Ectodermal cell (in vitro differentiated cells): ENCODE measurements at regions not wholly inside any gene's neighbourhood (a gene's known extent, or its start where the extent isn't known, plus 50 kb on each side); places are given as distances from the start of the nearest gene placed in this dataset.
"Not testable (repeated sequence)": the region's sequence is repeated elsewhere in the genome, so short reads cannot be mapped to it uniquely, and the experiment has no call there.

ENCODE experiments used
- H3K27ac ChIP-seq: 2 replicates; pipeline ENCODE4 v1.7.0; 2013; ENCODE audit warnings: mild to moderate bottlenecking, low read depth, low read length; ENCODE audit not compliant: insufficient read depth, poor library complexity, severe bottlenecking
- H3K27me3 ChIP-seq: 2 replicates; pipeline ENCODE4 v1.7.0; 2013; ENCODE audit warnings: mild to moderate bottlenecking, low read length; ENCODE audit not compliant: insufficient read depth, control insufficient read depth, poor library complexity, severe bottlenecking
- H3K36me3 ChIP-seq: one replicate; pipeline ENCODE4 v1.7.0; 2013; ENCODE audit warnings: low read length; ENCODE audit not compliant: control insufficient read depth, insufficient read depth
- H3K4me1 ChIP-seq: one replicate; pipeline ENCODE4 v1.7.0; 2013; ENCODE audit warnings: low read length; ENCODE audit not compliant: control insufficient read depth, insufficient read depth
- H3K4me3 ChIP-seq: 2 replicates; pipeline ENCODE4 v1.7.0; 2013; ENCODE audit warnings: low read depth, low read length, control low read depth; ENCODE audit not compliant: insufficient read depth
- H3K9me3 ChIP-seq: 2 replicates; pipeline ENCODE4 v1.7.0; 2013; ENCODE audit warnings: mild to moderate bottlenecking, low read length, moderate library complexity; ENCODE audit not compliant: control insufficient read depth
- WGBS, 2 experiments: methylation state at CpG; one replicate each; pipeline ENCODE4 v1.1.7; 2013; ENCODE audit warnings: missing lambda C conversion rate in 2 of 2; 5-methylcytosine and 5-hydroxymethylcytosine counted together

DNA sequence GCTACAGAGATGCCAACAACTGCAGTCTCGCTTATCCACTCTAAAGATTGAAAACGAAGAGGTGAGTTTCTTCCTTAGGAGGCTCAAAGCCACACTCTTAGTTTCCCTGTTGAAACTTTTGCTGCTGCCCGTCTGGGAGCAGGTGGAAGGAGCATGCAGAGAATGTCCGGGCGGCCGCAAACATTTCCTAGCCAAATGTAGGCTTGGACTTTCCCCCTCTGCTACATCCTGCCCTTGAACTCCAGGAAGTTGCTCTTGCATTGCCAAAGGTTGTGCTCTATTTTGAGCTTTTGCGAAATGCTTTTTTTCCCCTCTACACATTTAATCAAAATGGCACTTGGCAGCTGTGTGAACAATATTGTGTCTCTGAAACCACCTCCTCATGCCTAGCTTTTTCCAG is 95.3 kb upstream of the FAM72C start:
- H3K27ac ChIP-seq, H3K4me3 ChIP-seq, H3K4me1 ChIP-seq, H3K36me3 ChIP-seq, H3K27me3 ChIP-seq, H3K9me3 ChIP-seq: not testable (repeated sequence)
- WGBS, 2 experiments = no CpG with 5 or more reads among the region's 7 CpGs

DNA sequence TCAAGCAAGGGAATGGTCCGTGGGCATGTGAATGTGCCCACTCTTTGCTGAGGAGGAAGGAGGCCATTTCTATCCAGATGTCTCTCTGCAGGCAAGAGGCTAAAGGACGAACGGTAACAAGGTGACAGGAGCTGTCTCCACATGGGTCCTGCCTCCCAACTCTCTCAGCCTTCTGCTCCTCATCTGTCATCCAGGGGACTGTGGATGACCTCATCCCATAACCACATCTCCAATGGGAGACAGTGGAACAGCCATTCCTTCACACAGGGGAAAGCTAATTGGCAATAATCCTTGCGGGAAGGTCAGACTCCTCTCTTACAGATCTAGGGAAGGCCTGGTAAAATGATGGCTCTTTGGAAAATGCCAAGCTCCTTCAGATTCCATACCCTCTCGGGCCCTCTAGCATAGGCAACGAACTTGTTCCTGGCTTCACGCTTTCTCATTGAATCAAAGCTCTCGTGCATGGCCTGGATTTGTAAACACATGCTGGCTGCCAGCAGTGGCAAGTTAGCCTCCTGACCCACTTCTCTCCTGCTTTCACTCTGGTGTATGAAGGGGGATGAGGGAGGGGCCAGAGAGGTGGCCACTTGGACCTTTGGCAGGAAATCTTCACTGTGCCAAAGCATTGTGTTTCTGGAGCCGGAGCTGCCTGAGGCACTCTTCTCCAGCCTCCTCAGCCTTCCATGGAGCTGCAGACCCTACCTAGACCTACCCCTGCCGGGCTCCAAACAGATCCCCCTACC is 94.5 kb upstream of the FAM72C start:
- not testable (repeated sequence) for H3K27ac ChIP-seq, H3K27me3 ChIP-seq, H3K9me3 ChIP-seq, H3K4me1 ChIP-seq, H3K4me3 ChIP-seq, H3K36me3 ChIP-seq
- 97% methylated on average over 4 of the region's 10 CpGs; no CpG with 5 or more reads in 1 of the 2 experiments for WGBS, 2 experiments

DNA sequence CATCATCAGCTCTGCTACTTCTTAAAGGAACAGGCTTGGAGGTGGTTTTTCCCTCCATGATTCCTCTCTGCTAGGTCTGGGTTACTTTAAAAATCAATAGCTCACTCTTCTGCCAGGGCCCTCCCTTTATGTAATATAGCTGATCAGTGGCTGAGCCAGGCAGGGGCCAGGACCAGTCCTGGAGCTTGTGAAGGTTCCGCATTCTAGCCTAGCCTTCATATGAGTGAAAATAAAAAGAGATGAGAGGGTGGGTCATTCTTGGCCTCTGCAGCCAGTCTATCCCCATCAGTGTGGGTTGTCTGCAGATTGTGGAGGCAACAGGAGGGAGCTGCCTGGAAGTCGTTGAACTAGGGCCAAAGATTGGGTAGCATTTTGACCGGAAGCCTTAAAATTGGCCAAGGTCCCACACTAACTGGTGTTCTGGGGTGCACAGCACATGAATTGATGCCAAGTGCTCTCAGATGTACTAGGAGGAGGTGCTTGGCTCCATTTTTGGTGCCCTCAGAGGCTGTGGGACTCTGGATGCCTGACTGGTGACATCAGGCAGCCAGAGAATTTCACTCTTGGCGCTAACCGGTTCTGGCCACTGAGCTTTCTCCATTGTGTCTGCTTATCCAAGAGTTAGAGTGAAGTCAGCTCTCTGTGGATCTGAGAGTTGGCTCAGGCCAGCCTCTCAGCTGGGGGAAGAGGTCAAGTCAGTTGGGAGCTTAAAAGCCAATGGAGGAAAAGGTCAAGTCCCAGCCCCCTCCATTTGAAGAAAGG is 93.7 kb upstream of the FAM72C start:
- H3K27ac ChIP-seq, H3K4me3 ChIP-seq, H3K9me3 ChIP-seq, H3K36me3 ChIP-seq, H3K4me1 ChIP-seq, H3K27me3 ChIP-seq: not testable (repeated sequence)
- no CpG with 5 or more reads among the region's 5 CpGs for WGBS, 2 experiments

DNA sequence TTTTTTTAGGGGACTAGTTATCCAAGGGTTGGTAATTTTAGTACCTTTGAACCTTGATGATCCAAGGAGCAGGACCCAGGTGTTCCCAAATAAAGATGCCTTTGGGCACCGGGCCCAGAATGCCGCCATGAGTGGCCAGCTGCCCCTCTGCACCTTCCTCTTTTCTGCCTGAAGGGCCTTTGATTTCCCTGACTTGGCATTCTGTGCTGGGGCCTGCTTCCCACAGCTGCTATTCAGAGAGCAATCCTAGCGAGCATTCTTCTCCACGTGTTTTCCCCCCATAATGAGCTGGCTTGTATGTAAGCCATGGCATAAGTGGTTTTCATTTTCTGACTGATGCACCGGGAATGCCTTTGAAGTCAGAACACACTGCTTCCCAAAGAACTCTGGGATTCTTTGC is 77.6 kb upstream of the FAM72C start:
- H3K4me1 ChIP-seq, H3K27ac ChIP-seq, H3K36me3 ChIP-seq, H3K9me3 ChIP-seq, H3K27me3 ChIP-seq, H3K4me3 ChIP-seq: not testable (repeated sequence)
- no CpG with 5 or more reads among the region's 5 CpGs for WGBS, 2 experiments

DNA sequence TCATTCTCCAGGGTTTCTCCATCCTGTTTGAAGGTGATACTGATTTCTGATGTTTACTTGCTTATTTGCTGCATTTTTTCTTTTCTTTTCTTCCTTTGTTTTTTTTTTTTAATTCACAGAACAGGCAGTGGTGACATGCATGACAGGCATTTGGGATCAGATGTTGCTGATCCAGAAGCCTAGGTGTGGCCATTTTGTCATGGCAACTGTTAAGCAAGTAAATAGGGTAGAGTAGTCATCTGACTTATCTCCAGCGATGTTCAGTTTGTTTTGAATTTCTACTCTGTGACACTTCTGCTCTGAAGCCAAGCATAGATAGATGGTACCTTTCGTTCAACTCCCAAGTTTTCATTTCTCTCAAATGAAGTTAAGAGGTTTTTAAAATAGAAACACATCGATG is 74.9 kb upstream of the FAM72C start:
- H3K9me3 ChIP-seq, H3K4me1 ChIP-seq: not testable (repeated sequence)
- no CpG with 5 or more reads among the region's 3 CpGs for WGBS, 2 experiments

DNA sequence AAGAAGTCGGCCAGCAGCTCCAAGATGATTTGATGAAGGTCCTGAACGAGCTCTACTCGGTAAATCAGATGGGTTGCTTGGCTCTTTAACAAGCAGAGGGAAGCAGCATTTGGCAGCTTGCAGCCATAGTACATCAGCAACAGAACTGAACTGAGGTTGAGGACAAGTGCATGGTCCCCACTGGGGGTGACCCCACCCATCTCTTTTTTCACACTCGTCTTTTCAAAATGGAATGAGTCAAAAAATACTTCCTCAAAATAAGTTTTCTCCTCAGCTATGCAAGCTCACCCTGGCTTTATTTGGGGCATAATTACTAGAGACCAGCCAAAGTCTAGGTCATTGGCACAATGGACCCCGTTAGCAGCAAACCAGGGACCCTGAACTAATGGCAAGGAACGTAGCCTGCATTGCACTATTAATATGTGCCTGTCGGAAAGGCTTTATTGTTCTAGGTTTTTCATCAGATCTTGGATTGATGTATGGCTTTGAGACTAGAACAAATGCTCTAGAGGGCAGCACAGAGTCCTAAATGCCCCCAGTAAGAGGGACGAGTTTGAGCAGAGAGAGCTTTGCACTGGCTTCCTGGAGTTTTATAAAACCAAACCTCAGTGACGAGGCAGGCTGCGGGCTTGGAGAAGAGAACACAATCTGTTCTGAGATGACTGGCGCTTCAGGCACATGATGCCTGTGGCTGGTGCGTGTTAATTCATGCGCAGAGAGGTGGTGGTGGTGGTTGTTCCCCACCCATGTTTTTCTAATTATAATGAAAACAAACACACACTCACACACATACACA is 74.2 kb upstream of the FAM72C start:
- not testable (repeated sequence) for H3K4me3 ChIP-seq, H3K4me1 ChIP-seq, H3K27ac ChIP-seq, H3K9me3 ChIP-seq, H3K36me3 ChIP-seq, H3K27me3 ChIP-seq
- 44 to 53% methylated on average over 3 of the region's 13 CpGs for WGBS, 2 experiments

More for the DNA sequence above, 74.9 kb upstream of the FAM72C start:
- not testable (repeated sequence) for H3K27ac ChIP-seq, H3K27me3 ChIP-seq, H3K4me3 ChIP-seq, H3K36me3 ChIP-seq

DNA sequence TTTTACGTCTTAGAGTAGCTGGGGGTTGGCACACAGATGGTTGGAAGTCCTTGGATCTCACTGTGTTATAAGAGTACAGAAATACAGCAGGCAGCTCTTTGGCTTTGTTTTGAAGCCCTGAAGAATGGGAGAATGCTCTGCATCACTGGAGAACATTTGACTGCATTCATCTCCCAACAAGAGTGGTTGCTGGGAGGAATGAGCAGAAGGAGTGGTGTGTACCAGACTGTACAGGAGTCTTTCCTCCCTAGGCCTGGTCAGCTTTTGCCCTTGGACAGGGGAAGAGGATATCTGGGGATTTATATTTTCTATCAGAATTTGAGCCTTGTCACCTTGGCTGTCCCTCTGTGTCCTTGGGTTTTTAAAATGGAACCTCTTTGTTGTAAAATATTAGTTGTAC is 70.5 kb upstream of the FAM72C start:
- H3K27me3 ChIP-seq, H3K4me3 ChIP-seq, H3K9me3 ChIP-seq, H3K27ac ChIP-seq, H3K36me3 ChIP-seq, H3K4me1 ChIP-seq: not testable (repeated sequence)
- no CpG with 5 or more reads among the region's 1 CpG for whole genome bisulfite sequencing, 2 experiments

DNA sequence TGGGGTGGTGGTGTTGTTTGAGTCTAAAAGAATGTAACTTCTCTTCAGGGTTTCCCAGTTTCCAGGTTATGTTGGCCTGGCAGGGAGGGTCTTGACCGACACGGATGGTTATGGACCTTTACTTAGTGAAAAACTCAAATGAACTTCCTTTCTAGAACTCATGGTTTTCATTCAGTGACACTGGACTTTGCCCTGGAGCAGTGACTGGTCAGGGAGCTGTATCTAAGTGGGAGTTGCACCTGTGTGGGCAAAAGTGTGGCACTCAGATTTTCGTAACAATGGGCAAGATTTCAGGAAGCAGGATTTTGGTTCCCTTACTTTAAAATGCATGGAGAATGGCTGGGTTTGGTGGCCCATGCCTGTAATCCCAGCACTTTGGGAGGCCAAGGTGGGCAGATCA is 68.5 kb upstream of the FAM72C start:
- WGBS, 2 experiments = no CpG with 5 or more reads among the region's 3 CpGs
- not testable (repeated sequence) for H3K27ac ChIP-seq, H3K4me1 ChIP-seq, H3K27me3 ChIP-seq, H3K36me3 ChIP-seq, H3K4me3 ChIP-seq, H3K9me3 ChIP-seq

DNA sequence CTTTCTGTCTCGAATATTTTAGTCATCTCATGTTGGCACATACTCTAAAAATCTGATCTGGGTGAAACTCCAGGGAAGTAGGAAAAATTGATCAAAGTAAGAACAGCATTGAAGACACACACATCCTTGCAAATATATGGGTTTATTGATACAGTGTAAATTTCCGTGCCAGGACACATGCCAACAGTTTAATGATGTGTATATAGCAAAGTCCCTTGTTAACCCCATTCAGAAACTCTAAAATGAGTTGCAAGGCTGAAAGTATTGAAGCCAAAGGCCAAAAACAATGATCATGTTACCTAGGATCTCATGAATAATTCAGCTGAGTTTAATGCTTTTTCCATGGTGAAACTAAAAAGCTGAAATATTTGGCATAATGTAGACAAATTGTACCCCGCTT is 62.3 kb upstream of the FAM72C start:
- no CpG with 5 or more reads among the region's 3 CpGs for WGBS, 2 experiments
- not testable (repeated sequence) for H3K27me3 ChIP-seq, H3K36me3 ChIP-seq, H3K9me3 ChIP-seq, H3K4me3 ChIP-seq, H3K4me1 ChIP-seq, H3K27ac ChIP-seq

DNA sequence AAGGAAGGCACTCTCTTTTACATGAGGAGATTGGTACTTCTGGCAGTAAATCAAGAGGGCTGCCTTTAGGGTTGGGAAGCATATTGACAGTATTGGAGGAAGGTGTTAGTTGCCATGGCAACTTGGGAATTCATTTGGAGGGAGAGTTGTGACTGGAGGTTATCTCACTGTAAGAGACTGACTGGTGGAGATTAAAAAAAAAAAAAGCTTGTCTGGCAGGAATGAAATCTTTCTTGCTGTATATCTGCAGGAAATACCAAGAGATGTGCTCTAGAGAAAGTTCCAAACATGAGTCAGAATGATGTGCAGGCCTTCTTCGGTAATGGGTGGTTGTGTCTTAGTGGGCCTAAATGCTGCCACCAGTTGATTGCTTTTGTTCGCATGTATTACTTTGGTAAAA is 59.8 kb upstream of the FAM72C start:
- not testable (repeated sequence) for H3K27me3 ChIP-seq, H3K4me1 ChIP-seq, H3K4me3 ChIP-seq, H3K27ac ChIP-seq, H3K36me3 ChIP-seq, H3K9me3 ChIP-seq
- WGBS, 2 experiments = no CpG with 5 or more reads among the region's 2 CpGs
